ENCODE measurements at regions not wholly inside any gene's neighbourhood (a gene's known extent, or its start where the extent isn't known, plus 50 kb on each side); places are given as distances from the start of the nearest gene placed in this dataset.

- DNase-seq, result no peak
Observed at GRCh38 chr4:123338715-123339114, 57.9 kb upstream of the SPRY1 start.

- DNase-seq, result no peak
Observed at GRCh38 chr4:123339507-123340380, 56.9 kb upstream of the SPRY1 start.

GRCh38 chr4:123340381-123340701 lies 56.3 kb upstream of the SPRY1 start:
- no peak for DNase-seq

- DNase-seq, result no peak
Observed at GRCh38 chr4:123342498-123342897, 54.1 kb upstream of the SPRY1 start.

GRCh38 chr4:123343400-123344041 lies 53.1 kb upstream of the SPRY1 start:
- no peak for DNase-seq

- no peak for DNase-seq
Observed at GRCh38 chr4:123345137-123345934, 51.3 kb upstream of the SPRY1 start.

- DNase-seq, result no peak
Observed at GRCh38 chr4:123345935-123346300, 50.7 kb upstream of the SPRY1 start.

GRCh38 chr4:123346330-123346940 lies 50.2 kb upstream of the SPRY1 start:
- no peak for DNase-seq
